ENCODE measurements at regions not wholly inside any gene's neighbourhood (a gene's known extent, or its start where the extent isn't known, plus 50 kb on each side); places are given as distances from the start of the nearest gene placed in this dataset.

DNA sequence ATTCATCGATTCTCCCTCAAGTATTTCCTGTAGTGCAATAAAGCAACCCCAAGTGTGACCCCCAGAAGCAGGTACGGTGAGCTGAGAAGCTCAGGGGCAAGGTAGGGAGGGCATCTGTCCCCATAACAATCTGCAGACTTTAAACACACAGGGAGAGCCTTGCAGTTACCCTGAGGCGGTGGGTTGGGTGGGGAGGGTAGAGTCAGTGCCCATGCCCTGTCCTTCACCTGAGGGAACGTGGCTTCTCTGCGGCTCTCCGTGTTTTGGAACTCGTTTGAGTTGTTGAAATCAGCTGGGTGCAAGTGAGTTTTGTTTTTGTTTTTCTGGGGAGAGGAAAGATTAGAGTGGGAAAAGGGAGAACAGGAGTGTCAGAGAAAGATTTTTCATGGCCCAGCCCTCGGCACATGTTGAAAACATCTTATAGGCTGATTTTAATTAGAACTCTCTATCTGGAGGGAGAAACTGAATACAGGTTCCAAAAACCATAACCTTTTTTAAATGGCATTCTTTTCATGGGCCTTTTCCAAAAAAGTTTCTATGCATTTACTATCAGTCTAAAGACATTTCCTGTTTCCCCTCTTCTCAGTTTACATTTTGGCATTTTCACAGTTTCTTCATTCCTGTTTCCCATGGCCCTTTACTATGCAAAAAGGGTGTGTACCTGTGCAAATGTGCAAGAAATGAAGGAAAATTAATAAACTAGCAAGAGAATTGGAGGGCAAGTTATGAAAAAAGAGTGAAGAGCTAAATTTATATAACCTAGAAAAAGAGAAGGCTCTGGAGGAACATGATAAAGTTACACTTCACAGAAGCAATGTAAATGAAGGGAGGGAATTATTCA is 266.5 kb upstream of the VLDLR start:
- ATAC-seq (no peak), DNase-seq (ENCODE audit: extremely low read depth in 1 of 4, low spot score in 3 of 4) (no peak), FAIRE-seq (no peak)
- Histone ChIP-seq H3K27me3 (ENCODE audit: control insufficient read depth in 2 of 2, insufficient read depth in 2 of 2, low read length in 2 of 2) (no peaks in the 10 kb centered on the region), H3K79me2 (ENCODE audit: control insufficient read depth, insufficient read depth, low read length) (no peaks in the 10 kb centered on the region), H4K20me1 (replicated peaks; ENCODE audit: control insufficient read depth, insufficient read depth, low read length) (no peaks in the 10 kb centered on the region), H2AFZ (ENCODE audit: low read depth, low read length) (no peak overlapping the region), H3K4me2 (ENCODE audit: insufficient read depth, low read length) (no peak overlapping the region), H3K4me1 (replicated peaks in 1 of 2; ENCODE audit: control insufficient read depth in 2 of 2, insufficient read depth in 2 of 2, low read length in 2 of 2) (no peaks in the 10 kb centered on the region), H3K27ac (ENCODE audit: extremely low read depth, low read depth, low read length) (no peak overlapping the region), H3K36me3 (ENCODE audit: control insufficient read depth, insufficient read depth, low read length) (no peaks in the 10 kb centered on the region), H3K9ac (ENCODE audit: insufficient read depth in 1 of 2, low read depth in 2 of 2, low read length in 2 of 2) (no peak overlapping the region), H3K9me1 (ENCODE audit: control insufficient read depth, insufficient read depth, low read length) (no peaks in the 10 kb centered on the region), H3K4me3 (no peak overlapping the region), H3K9me3 (replicated peaks; ENCODE audit: control insufficient read depth, insufficient read depth, low read depth, low read length) (no peaks in the 10 kb centered on the region)
- POLR2A ChIA-PET, result no interaction called here
- TF ChIP-seq SRSF7 (optimal IDR thresholded peaks at IDR 0.05; ENCODE audit: low read depth, low read length) (no peak), MYC (IDR thresholded peaks at IDR 0.05; ENCODE audit: low read depth, low read length) (no peak), MYC (CRISPR knock-in tag; IDR thresholded peaks at IDR 0.05; ENCODE audit: borderline replicate concordance, low read depth) (no peak), FOXK2 (conservative IDR thresholded peaks at IDR 0.05 in 1 of 2, IDR thresholded peaks at IDR 0.05 in 1 of 2; ENCODE audit: low read depth in 2 of 2) (no peak), KDM5B (IDR thresholded peaks at IDR 0.05; ENCODE audit: insufficient replicate concordance, low read depth, low read length) (no peak), KLF16 (IDR thresholded peaks at IDR 0.05) (no peak), TOE1 (IDR thresholded peaks at IDR 0.05; ENCODE audit: borderline replicate concordance) (no peak), TOE1 (CRISPR knock-in tag; IDR thresholded peaks at IDR 0.05; ENCODE audit: borderline replicate concordance, low read depth) (no peak), MED1 (CRISPR knock-in tag; IDR thresholded peaks at IDR 0.05; ENCODE audit: borderline replicate concordance) (no peak), CEBPG (CRISPR knock-in tag; IDR thresholded peaks at IDR 0.05) (no peak), CEBPG (tag; conservative IDR thresholded peaks at IDR 0.05 in 1 of 2, IDR thresholded peaks at IDR 0.05 in 1 of 2) (no peak)
- intact Hi-C loops (cut with micrococcal nuclease) (no loop called here), in situ Hi-C loops (cut with MboI) (no loop called here)
- no TSS peak for BruUV-seq (replicated peaks)
- WGBS (ENCODE audit: insufficient coverage, low coverage, missing lambda C conversion rate), result 0% methylated on average over 5 of the region's 8 CpGs
- CTCF ChIA-PET (ENCODE audit: low intra/inter-chr PET ratio), result no interaction called here
